GM18498 (cell line): ENCODE measurements at regions not wholly inside any gene's neighbourhood (a gene's known extent, or its start where the extent isn't known, plus 50 kb on each side); places are given as distances from the start of the nearest gene placed in this dataset.

Experiments
- ATAC-seq: cut with Tn5 transposase; IDR thresholded peaks from one replicate; pipeline ENCODE4 v1.9.1; 2021; ENCODE audit warnings: mild to moderate bottlenecking, moderate library complexity; ENCODE audit not compliant: unreplicated experiment

- ATAC-seq = no peak
Observed at GRCh38 chr10:128934492-128934891, 532.5 kb upstream of the MGMT start.

- ATAC-seq = no peak
Observed at GRCh38 chr10:128936392-128936791, 530.6 kb upstream of the MGMT start.

- no peak for ATAC-seq
Observed at GRCh38 chr10:128938558-128938957, 528.5 kb upstream of the MGMT start.

- no peak for ATAC-seq
Observed at GRCh38 chr10:128940081-128940480, 527.0 kb upstream of the MGMT start.

- ATAC-seq = no peak
Observed at GRCh38 chr10:128943111-128943510, 523.9 kb upstream of the MGMT start.

GRCh38 chr10:128945398-128945797, 521.6 kb upstream of the MGMT start:
- no peak for ATAC-seq

- ATAC-seq = no peak
Observed at GRCh38 chr10:128950159-128950915, 516.7 kb upstream of the MGMT start.

GRCh38 chr10:128950916-128951275, 516.1 kb upstream of the MGMT start:
- ATAC-seq = no peak

GRCh38 chr10:128952856-128953255, 514.2 kb upstream of the MGMT start:
- ATAC-seq = no peak

- ATAC-seq = no peak
Observed at GRCh38 chr10:128956149-128956548, 510.9 kb upstream of the MGMT start.

- no peak for ATAC-seq
Observed at GRCh38 chr10:128957221-128957620, 509.8 kb upstream of the MGMT start.

GRCh38 chr10:128958834-128959690, 508.0 kb upstream of the MGMT start:
- ATAC-seq = no peak

- ATAC-seq = no peak
Observed at GRCh38 chr10:128959746-128960145, 507.3 kb upstream of the MGMT start.

- ATAC-seq = no peak
Observed at GRCh38 chr10:128960517-128960916, 506.5 kb upstream of the MGMT start.

GRCh38 chr10:128962182-128962581, 504.9 kb upstream of the MGMT start:
- ATAC-seq = no peak

- no peak for ATAC-seq
Observed at GRCh38 chr10:128963211-128964099, 503.6 kb upstream of the MGMT start.

- ATAC-seq = no peak
Observed at GRCh38 chr10:128964100-128964403, 503.0 kb upstream of the MGMT start.

GRCh38 chr10:128967980-128968756, 498.9 kb upstream of the MGMT start:
- ATAC-seq = no peak

- no peak for ATAC-seq
Observed at GRCh38 chr10:128969551-128969950, 497.5 kb upstream of the MGMT start.

- ATAC-seq = no peak
Observed at GRCh38 chr10:128971374-128972035, 495.5 kb upstream of the MGMT start.
